ENCODE measurements at regions not wholly inside any gene's neighbourhood (a gene's known extent, or its start where the extent isn't known, plus 50 kb on each side); places are given as distances from the start of the nearest gene placed in this dataset.

- no peak for DNase-seq (ENCODE audit: low read depth)
- no peak for TF ChIP-seq CTCF (conservative IDR thresholded peaks at IDR 0.05; ENCODE audit: low read depth, low read length)
- no peak overlapping the region for H3K4me3 ChIP-seq (ENCODE audit: low read length)
Observed at GRCh38 chr2:221245045-221245444, 327.1 kb downstream of the EPHA4 start.

DNA sequence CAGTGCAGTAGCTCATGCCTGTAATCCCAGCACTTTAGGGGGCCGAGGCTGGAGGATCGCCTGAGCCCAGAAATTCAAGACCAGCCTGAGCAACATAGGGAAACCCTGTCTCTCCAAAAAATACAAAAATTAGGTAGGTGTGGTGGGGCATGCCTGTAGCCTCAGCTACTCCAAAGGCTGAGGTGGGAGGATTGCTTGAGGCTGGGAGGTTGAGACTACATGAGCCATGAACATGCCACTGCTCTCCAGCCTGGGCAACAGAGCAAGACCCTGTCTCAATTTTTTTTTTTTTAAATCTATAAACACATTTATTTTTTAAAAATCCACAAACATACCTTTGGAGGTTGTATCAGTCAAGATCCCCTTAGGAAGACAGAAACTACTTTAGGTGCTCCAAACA is 326.3 kb downstream of the EPHA4 start:
- no peak overlapping the region for H3K4me3 ChIP-seq (ENCODE audit: low read length)
- TF ChIP-seq CTCF (conservative IDR thresholded peaks at IDR 0.05; ENCODE audit: low read depth, low read length), result no peak
- DNase-seq (ENCODE audit: low read depth), result no peak

DNA sequence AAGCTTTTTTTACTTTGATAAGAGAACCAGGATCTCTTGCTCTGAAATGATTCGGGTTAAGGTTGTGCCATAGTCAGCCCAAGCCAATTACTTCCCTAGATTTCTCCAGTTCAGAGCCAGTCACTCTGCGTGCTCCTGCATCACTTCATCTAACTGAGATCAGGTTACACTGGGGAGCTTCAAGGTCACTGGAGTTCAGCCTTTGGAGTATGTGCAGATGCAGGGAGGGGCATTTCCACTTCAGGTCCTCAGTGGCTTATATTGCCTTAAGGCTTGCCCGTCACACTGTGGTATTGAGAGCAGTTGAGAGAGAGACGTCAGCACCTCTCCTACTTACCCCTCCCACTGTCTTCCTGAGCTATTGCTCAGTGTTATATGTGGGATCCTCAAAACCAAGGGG is 317.8 kb downstream of the EPHA4 start:
- no peak for DNase-seq (ENCODE audit: low read depth)
- no peak overlapping the region for H3K4me3 ChIP-seq (ENCODE audit: low read length)
- TF ChIP-seq CTCF (conservative IDR thresholded peaks at IDR 0.05; ENCODE audit: low read depth, low read length), result no peak

DNA sequence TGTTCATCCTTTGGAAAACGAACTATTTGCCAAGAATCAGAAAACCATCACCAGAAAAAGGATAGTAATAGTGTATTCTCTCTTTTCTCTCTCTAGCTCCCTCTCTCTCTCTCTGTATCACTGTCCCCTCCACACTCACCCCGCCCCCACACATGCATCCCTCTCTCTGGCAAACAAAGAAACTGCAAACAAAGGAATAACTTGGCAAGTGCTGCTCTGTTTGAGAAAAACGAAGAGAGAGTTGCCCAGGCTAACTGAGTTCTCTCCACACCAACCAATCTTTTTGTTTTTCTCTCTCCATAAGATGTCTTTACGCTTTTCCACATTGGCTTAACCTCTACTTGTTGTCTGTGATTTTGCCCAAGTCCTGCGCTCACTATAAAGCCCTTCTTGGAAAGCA is 316.2 kb downstream of the EPHA4 start:
- TF ChIP-seq CTCF (conservative IDR thresholded peaks at IDR 0.05; ENCODE audit: low read depth, low read length), result no peak
- no peak overlapping the region for H3K4me3 ChIP-seq (ENCODE audit: low read length)
- no peak for DNase-seq (ENCODE audit: low read depth)

- H3K4me3 ChIP-seq (ENCODE audit: low read length), result no peak overlapping the region
- no peak for DNase-seq (ENCODE audit: low read depth)
- TF ChIP-seq CTCF (conservative IDR thresholded peaks at IDR 0.05; ENCODE audit: low read depth, low read length), result no peak
Observed at GRCh38 chr2:221258464-221258863, 313.6 kb downstream of the EPHA4 start.

DNA sequence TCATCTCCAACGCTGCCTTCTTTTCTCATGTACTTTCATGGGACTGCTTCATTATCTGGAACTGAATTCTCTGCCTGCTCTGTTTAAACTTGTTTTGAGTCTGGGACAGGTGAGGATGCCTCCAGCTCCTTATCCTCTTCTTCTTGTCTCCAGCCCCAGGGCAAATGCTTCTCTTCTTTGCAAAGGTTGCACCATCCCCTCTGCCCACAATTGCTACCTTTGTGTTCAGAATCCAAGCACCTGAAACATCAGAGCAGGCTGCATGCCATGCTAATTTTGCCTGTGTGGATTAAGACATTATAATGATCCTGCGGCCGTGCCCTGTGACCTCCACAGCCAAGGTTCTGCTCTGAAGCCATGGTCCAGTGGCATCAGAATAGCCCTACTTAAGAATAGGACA is 309.5 kb downstream of the EPHA4 start:
- no peak for TF ChIP-seq CTCF (conservative IDR thresholded peaks at IDR 0.05; ENCODE audit: low read depth, low read length)
- H3K4me3 ChIP-seq (ENCODE audit: low read length), result no peak overlapping the region
- no peak for DNase-seq (ENCODE audit: low read depth)

DNA sequence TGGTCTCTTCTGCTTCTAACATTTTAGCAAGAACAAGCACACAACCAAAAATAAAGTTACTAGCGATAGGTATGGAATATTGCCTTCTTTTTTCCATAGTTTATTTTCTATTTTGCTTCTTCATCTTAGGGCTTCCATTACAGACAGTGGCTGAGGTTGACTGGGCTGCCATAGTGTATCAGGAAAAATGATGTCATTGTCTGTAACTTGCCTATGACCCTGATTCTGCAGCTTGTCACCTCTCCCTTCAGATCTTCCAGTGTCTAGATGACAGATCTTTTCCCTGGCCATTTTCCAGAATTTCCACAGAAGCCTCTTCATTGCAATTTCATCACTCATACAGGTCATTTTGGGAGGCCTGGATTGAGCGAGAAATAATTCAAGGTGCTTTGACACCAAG is 308.5 kb downstream of the EPHA4 start:
- no peak overlapping the region for H3K4me3 ChIP-seq (ENCODE audit: low read length)
- DNase-seq (ENCODE audit: low read depth), result no peak
- no peak for TF ChIP-seq CTCF (conservative IDR thresholded peaks at IDR 0.05; ENCODE audit: low read depth, low read length)
